Prostate gland (tissue), 2 donors: ENCODE measurements at regions not wholly inside any gene's neighbourhood (a gene's known extent, or its start where the extent isn't known, plus 50 kb on each side); places are given as distances from the start of the nearest gene placed in this dataset.

Source experiments
- POLR2A ChIP-seq: fragments of 450-650 bp; IDR thresholded peaks from one replicate; pipeline ENCODE4 v1.6.1; 2016; ENCODE audit warnings: antibody characterized with exemption, mild to moderate bottlenecking
- TF ChIP-seq, protein P1 (sequence below), 4 experiments: fragments of 200-600 bp in 2 of 4; fragments of 450-650 bp in 2 of 4; sonication (generic) in 2 of 4; IDR thresholded peaks; 1 replicate in 3 of 4; 2 replicates in 1 of 4; pipeline ENCODE4 v1.5.1; 2016 to 2019; ENCODE audit warnings: antibody characterized with exemption in 4 of 4, mild to moderate bottlenecking in 2 of 4, moderate library complexity in 2 of 4

DNA sequence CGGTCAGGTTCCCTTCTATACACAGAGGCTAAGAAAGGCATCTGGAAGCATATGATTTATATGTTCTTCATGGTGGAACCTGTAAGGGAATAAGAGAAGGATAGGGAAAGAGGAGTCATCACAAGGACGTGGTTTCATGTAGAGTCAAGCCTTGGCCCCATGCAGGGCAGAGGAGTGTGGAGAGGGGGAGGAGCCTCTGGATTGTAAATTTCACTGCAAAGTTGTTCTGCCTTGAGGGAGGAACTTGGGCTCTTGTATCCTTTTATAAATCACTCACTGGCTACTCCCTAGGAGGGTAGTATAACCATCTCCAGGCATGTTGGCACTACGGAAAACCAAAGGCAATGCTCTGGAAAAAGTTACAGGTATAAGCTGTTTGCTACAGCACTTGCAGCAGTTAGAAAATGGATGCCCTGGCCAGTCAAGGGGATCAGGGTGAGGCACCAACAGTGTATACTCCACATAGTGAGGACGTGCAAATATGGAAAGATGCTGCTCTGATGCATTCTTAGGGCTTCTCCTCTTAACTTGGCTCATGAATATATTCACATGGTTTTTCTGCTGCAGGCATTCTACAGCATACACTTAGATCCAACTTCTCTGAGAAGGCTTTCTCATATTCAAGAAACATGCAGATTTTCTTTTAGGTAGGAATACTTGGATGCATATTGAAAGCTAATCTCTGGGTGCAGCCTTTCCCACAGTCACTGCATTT, 60.3 kb upstream of the ZNF81 start:
- TF ChIP-seq, protein P1, sequence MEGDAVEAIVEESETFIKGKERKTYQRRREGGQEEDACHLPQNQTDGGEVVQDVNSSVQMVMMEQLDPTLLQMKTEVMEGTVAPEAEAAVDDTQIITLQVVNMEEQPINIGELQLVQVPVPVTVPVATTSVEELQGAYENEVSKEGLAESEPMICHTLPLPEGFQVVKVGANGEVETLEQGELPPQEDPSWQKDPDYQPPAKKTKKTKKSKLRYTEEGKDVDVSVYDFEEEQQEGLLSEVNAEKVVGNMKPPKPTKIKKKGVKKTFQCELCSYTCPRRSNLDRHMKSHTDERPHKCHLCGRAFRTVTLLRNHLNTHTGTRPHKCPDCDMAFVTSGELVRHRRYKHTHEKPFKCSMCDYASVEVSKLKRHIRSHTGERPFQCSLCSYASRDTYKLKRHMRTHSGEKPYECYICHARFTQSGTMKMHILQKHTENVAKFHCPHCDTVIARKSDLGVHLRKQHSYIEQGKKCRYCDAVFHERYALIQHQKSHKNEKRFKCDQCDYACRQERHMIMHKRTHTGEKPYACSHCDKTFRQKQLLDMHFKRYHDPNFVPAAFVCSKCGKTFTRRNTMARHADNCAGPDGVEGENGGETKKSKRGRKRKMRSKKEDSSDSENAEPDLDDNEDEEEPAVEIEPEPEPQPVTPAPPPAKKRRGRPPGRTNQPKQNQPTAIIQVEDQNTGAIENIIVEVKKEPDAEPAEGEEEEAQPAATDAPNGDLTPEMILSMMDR (IDR thresholded peaks at IDR 0.05), result no peak
- TF ChIP-seq POLR2A, result no peak
